ENCODE measurements at regions not wholly inside any gene's neighbourhood (a gene's known extent, or its start where the extent isn't known, plus 50 kb on each side); places are given as distances from the start of the nearest gene placed in this dataset.

DNA sequence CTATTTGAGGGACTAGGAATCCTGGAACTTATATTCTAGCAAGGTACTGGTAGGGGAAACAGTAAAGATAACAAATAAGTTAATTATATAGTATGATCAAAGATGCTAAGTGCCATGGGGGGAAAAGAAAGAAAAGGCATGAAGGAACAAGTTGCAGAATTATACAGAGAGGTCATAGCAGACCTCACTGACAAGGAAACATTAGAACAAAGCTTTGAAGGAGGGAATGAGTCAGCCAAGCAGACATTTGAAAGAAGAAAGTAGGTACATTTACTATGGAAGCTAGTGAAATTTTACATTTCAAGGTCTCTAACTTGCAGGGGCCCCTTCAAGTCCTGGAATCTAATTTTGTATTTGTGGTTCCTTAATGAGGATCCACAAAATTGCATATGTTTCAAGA lies 57.2 kb upstream of the TIPARP start:
- peaks cover 5% of the 10 kb centered on the region for H3K4me1 ChIP-seq (ENCODE audit: low read depth, poor library complexity, severe bottlenecking)
- no peaks in the 10 kb centered on the region for H3K27me3 ChIP-seq (ENCODE audit: insufficient read depth, low read depth)
- TF ChIP-seq CTCF (conservative IDR thresholded peaks at IDR 0.05; ENCODE audit: low read depth, low read length) = no peak
- H3K9ac ChIP-seq = no peak overlapping the region
- H4K20me1 ChIP-seq (ENCODE audit: insufficient read depth) = no peaks in the 10 kb centered on the region
- H2AFZ ChIP-seq (ENCODE audit: low read depth) = no peak overlapping the region
- no peaks in the 10 kb centered on the region for H3K36me3 ChIP-seq (ENCODE audit: insufficient read depth)
- H3K27ac ChIP-seq = no peak overlapping the region
- H3K4me3 ChIP-seq (IDR thresholded peaks at IDR 0.05; ENCODE audit: insufficient read depth, low read depth, low read length) = no peak overlapping the region
- H3K4me2 ChIP-seq = no peak overlapping the region
- H3K79me2 ChIP-seq (ENCODE audit: insufficient read depth, low read depth) = no peaks in the 10 kb centered on the region

GRCh38 chr3:156615592-156616173 lies 58.7 kb upstream of the TIPARP start:
- no peaks in the 10 kb centered on the region for H3K36me3 ChIP-seq (ENCODE audit: insufficient read depth)
- H3K9ac ChIP-seq = no peak overlapping the region
- no peak overlapping the region for H3K4me2 ChIP-seq
- H3K4me3 ChIP-seq (IDR thresholded peaks at IDR 0.05; ENCODE audit: insufficient read depth, low read depth, low read length) = no peak overlapping the region
- no peaks in the 10 kb centered on the region for H3K27me3 ChIP-seq (ENCODE audit: insufficient read depth, low read depth)
- H2AFZ ChIP-seq (ENCODE audit: low read depth) = no peak overlapping the region
- no peaks in the 10 kb centered on the region for H4K20me1 ChIP-seq (ENCODE audit: insufficient read depth)
- H3K4me1 ChIP-seq (ENCODE audit: low read depth, poor library complexity, severe bottlenecking) = peaks cover 5% of the 10 kb centered on the region
- no peak overlapping the region for H3K27ac ChIP-seq
- no peaks in the 10 kb centered on the region for H3K79me2 ChIP-seq (ENCODE audit: insufficient read depth, low read depth)
- TF ChIP-seq CTCF (conservative IDR thresholded peaks at IDR 0.05; ENCODE audit: low read depth, low read length) = no peak

- H3K4me1 ChIP-seq (ENCODE audit: low read depth, poor library complexity, severe bottlenecking) = peaks cover 5% of the 10 kb centered on the region
- no peaks in the 10 kb centered on the region for H4K20me1 ChIP-seq (ENCODE audit: insufficient read depth)
- H3K36me3 ChIP-seq (ENCODE audit: insufficient read depth) = no peaks in the 10 kb centered on the region
- no peak overlapping the region for H3K27ac ChIP-seq
- H3K4me2 ChIP-seq = no peak overlapping the region
- H3K27me3 ChIP-seq (ENCODE audit: insufficient read depth, low read depth) = no peaks in the 10 kb centered on the region
- no peak overlapping the region for H3K9ac ChIP-seq
- TF ChIP-seq CTCF (conservative IDR thresholded peaks at IDR 0.05; ENCODE audit: low read depth, low read length) = no peak
- H3K4me3 ChIP-seq (IDR thresholded peaks at IDR 0.05; ENCODE audit: insufficient read depth, low read depth, low read length) = no peak overlapping the region
- H2AFZ ChIP-seq (ENCODE audit: low read depth) = no peak overlapping the region
- no peaks in the 10 kb centered on the region for H3K79me2 ChIP-seq (ENCODE audit: insufficient read depth, low read depth)
Observed at GRCh38 chr3:156614642-156615511, 59.5 kb upstream of the TIPARP start.

DNA sequence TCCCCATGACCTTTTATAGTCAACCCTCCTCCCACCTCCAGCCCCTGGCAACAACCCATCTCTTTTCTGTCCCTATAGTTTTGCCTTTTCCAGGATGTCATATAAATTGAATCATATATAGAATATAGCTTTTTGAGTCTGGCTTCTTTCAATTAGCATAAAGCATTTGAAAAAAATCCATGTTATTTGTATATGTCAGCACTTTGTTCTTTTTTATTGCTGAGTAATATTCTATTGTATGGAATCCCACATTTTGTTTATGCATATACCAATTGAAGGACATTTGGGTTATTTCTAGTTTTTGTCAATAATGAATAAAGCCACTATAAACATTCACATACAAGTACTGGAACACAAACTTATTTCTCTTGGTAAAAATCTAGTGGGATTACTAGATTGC lies 58.0 kb upstream of the SSR3 start:
- H3K27ac ChIP-seq = no peak overlapping the region
- H3K79me2 ChIP-seq (ENCODE audit: insufficient read depth, low read depth) = no peaks in the 10 kb centered on the region
- H3K36me3 ChIP-seq (ENCODE audit: insufficient read depth) = no peaks in the 10 kb centered on the region
- no peaks in the 10 kb centered on the region for H3K27me3 ChIP-seq (ENCODE audit: insufficient read depth, low read depth)
- H3K4me3 ChIP-seq (IDR thresholded peaks at IDR 0.05; ENCODE audit: insufficient read depth, low read depth, low read length) = no peak overlapping the region
- H4K20me1 ChIP-seq (ENCODE audit: insufficient read depth) = no peaks in the 10 kb centered on the region
- no peak for TF ChIP-seq CTCF (conservative IDR thresholded peaks at IDR 0.05; ENCODE audit: low read depth, low read length)
- H3K9ac ChIP-seq = no peak overlapping the region
- peaks cover 9% of the 10 kb centered on the region for H3K4me1 ChIP-seq (ENCODE audit: low read depth, poor library complexity, severe bottlenecking)
- no peak overlapping the region for H2AFZ ChIP-seq (ENCODE audit: low read depth)
- H3K4me2 ChIP-seq = no peak overlapping the region
